ENCODE measurements at regions not wholly inside any gene's neighbourhood (a gene's known extent, or its start where the extent isn't known, plus 50 kb on each side); places are given as distances from the start of the nearest gene placed in this dataset.

- DNase-seq (ENCODE audit: low read depth, low spot score) = no peak
These were observed 767.3 kb downstream of the C4orf33 start for GRCh38 chr4:129863206-129863605.

GRCh38 chr4:129883996-129884395, 788.0 kb downstream of the C4orf33 start:
- no peak for DNase-seq (ENCODE audit: low read depth, low spot score)

- no peak for DNase-seq (ENCODE audit: low read depth, low spot score)
These were observed 801.2 kb downstream of the C4orf33 start for GRCh38 chr4:129897111-129897510.

- no peak for DNase-seq (ENCODE audit: low read depth, low spot score)
These were observed 803.9 kb downstream of the C4orf33 start for GRCh38 chr4:129899849-129900248.

GRCh38 chr4:129900430-129900953, 804.5 kb downstream of the C4orf33 start:
- DNase-seq (ENCODE audit: low read depth, low spot score) = no peak

GRCh38 chr4:129901205-129901604, 805.3 kb downstream of the C4orf33 start:
- no peak for DNase-seq (ENCODE audit: low read depth, low spot score)

- DNase-seq (ENCODE audit: low read depth, low spot score) = no peak
These were observed 807.9 kb downstream of the C4orf33 start for GRCh38 chr4:129903861-129904260.

GRCh38 chr4:129905256-129905655, 809.3 kb downstream of the C4orf33 start:
- DNase-seq (ENCODE audit: low read depth, low spot score) = no peak

- DNase-seq (ENCODE audit: low read depth, low spot score) = no peak
These were observed 812.2 kb downstream of the C4orf33 start for GRCh38 chr4:129908117-129908516.

- no peak for DNase-seq (ENCODE audit: low read depth, low spot score)
These were observed 821.0 kb downstream of the C4orf33 start for GRCh38 chr4:129916991-129917390.

- DNase-seq (ENCODE audit: low read depth, low spot score) = no peak
These were observed 821.7 kb downstream of the C4orf33 start for GRCh38 chr4:129917651-129918050.

- no peak for DNase-seq (ENCODE audit: low read depth, low spot score)
These were observed 831.0 kb downstream of the C4orf33 start for GRCh38 chr4:129926936-129927335.

GRCh38 chr4:129929052-129929451, 833.1 kb downstream of the C4orf33 start:
- DNase-seq (ENCODE audit: low read depth, low spot score) = no peak

- no peak for DNase-seq (ENCODE audit: low read depth, low spot score)
These were observed 834.0 kb downstream of the C4orf33 start for GRCh38 chr4:129929984-129930383.

GRCh38 chr4:129950217-129950616, 854.3 kb downstream of the C4orf33 start:
- DNase-seq (ENCODE audit: low read depth, low spot score) = no peak

GRCh38 chr4:129966175-129966574, 870.2 kb downstream of the C4orf33 start:
- no peak for DNase-seq (ENCODE audit: low read depth, low spot score)

GRCh38 chr4:129968366-129968765, 872.4 kb downstream of the C4orf33 start:
- DNase-seq (ENCODE audit: low read depth, low spot score) = no peak

- DNase-seq (ENCODE audit: low read depth, low spot score) = no peak
These were observed 872.8 kb downstream of the C4orf33 start for GRCh38 chr4:129968778-129969177.

GRCh38 chr4:129970801-129971200, 874.8 kb downstream of the C4orf33 start:
- DNase-seq (ENCODE audit: low read depth, low spot score) = no peak

GRCh38 chr4:129971419-129971818, 875.5 kb downstream of the C4orf33 start:
- no peak for DNase-seq (ENCODE audit: low read depth, low spot score)

- no peak for DNase-seq (ENCODE audit: low read depth, low spot score)
These were observed 876.3 kb downstream of the C4orf33 start for GRCh38 chr4:129972257-129972656.

- DNase-seq (ENCODE audit: low read depth, low spot score) = no peak
These were observed 878.8 kb downstream of the C4orf33 start for GRCh38 chr4:129974730-129975129.

- DNase-seq (ENCODE audit: low read depth, low spot score) = no peak
These were observed 882.4 kb downstream of the C4orf33 start for GRCh38 chr4:129978315-129978714.

- DNase-seq (ENCODE audit: low read depth, low spot score) = no peak
These were observed 893.0 kb downstream of the C4orf33 start for GRCh38 chr4:129988957-129989356.
